NCI-H2081 (cell line): ENCODE measurements at regions not wholly inside any gene's neighbourhood (a gene's known extent, or its start where the extent isn't known, plus 50 kb on each side); places are given as distances from the start of the nearest gene placed in this dataset.
"Not testable (repeated sequence)": the region's sequence is repeated elsewhere in the genome, so short reads cannot be mapped to it uniquely, and the experiment has no call there.

Experiments used
- DNase-seq, 2 experiments: peaks; one replicate each; lab custom pipeline; 2025; lab: John Stamatoyannopoulos, UW

GRCh38 chr13:30065181-30065580 lies 214.8 kb upstream of the UBL3 start:
- DNase-seq, result no peak

- no peak for DNase-seq
Observed at GRCh38 chr13:30063892-30064291, 213.5 kb upstream of the UBL3 start.

- DNase-seq, result no peak
Observed at GRCh38 chr13:30061217-30061616, 210.8 kb upstream of the UBL3 start.

GRCh38 chr13:30058429-30058828 lies 208.0 kb upstream of the UBL3 start:
- DNase-seq, result no peak

GRCh38 chr13:30054546-30054945 lies 204.1 kb upstream of the UBL3 start:
- not testable (repeated sequence) for DNase-seq

GRCh38 chr13:30053939-30054338 lies 203.5 kb upstream of the UBL3 start:
- DNase-seq, result no peak

GRCh38 chr13:30052120-30052519 lies 201.7 kb upstream of the UBL3 start:
- no peak for DNase-seq

- DNase-seq, result no peak
Observed at GRCh38 chr13:30051531-30052060, 201.2 kb upstream of the UBL3 start.

- no peak for DNase-seq
Observed at GRCh38 chr13:30049692-30050091, 199.3 kb upstream of the UBL3 start.

- DNase-seq, result no peak
Observed at GRCh38 chr13:30047154-30047874, 196.9 kb upstream of the UBL3 start.

GRCh38 chr13:30045916-30046704 lies 195.7 kb upstream of the UBL3 start:
- DNase-seq, result no peak

GRCh38 chr13:30044932-30045331 lies 194.5 kb upstream of the UBL3 start:
- DNase-seq, result no peak

- no peak for DNase-seq
Observed at GRCh38 chr13:30043631-30043925, 193.2 kb upstream of the UBL3 start.

- no peak for DNase-seq
Observed at GRCh38 chr13:30042891-30043630, 192.6 kb upstream of the UBL3 start.

- no peak for DNase-seq
Observed at GRCh38 chr13:30042272-30042671, 191.9 kb upstream of the UBL3 start.

GRCh38 chr13:30039511-30039911 lies 189.1 kb upstream of the UBL3 start:
- no peak for DNase-seq

GRCh38 chr13:30038884-30039283 lies 188.5 kb upstream of the UBL3 start:
- no peak for DNase-seq

- DNase-seq, result no peak
Observed at GRCh38 chr13:30037766-30038165, 187.3 kb upstream of the UBL3 start.

- no peak for DNase-seq
Observed at GRCh38 chr13:30037306-30037705, 186.9 kb upstream of the UBL3 start.

- no peak for DNase-seq
Observed at GRCh38 chr13:30034458-30034795, 184.0 kb upstream of the UBL3 start.

- no peak for DNase-seq
Observed at GRCh38 chr13:30033681-30034457, 183.5 kb upstream of the UBL3 start.

GRCh38 chr13:30032263-30032662 lies 181.8 kb upstream of the UBL3 start:
- DNase-seq, result no peak
